ENCODE measurements at regions not wholly inside any gene's neighbourhood (a gene's known extent, or its start where the extent isn't known, plus 50 kb on each side); places are given as distances from the start of the nearest gene placed in this dataset.
"Not testable (repeated sequence)": the region's sequence is repeated elsewhere in the genome, so short reads cannot be mapped to it uniquely, and the experiment has no call there.

- DNase-seq, result not testable (repeated sequence)
Measured at GRCh38 chr21:5105939-5106708, 5415.3 kb upstream of the TPTE start.

- DNase-seq, result not testable (repeated sequence)
Measured at GRCh38 chr21:5106767-5107464, 5414.5 kb upstream of the TPTE start.

DNA sequence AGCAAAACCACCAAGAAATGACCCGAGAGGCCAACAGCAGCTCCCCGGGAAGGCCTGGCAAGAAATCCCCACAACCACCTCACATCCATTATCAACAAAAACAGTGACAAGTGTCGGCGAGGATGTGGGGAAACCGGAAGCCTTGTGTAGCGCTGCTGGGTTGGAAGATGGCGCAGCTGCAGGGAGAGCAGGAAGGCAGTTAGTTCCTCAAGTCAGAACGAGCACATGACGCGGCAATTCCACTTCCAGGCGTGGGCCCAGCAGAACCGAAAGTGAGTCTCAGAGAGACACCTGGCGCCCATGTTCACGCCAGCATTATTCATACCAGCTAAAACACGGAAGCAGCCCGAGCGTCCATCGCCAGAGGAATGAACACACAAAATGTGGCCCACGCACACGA lies 5413.7 kb upstream of the TPTE start:
- not testable (repeated sequence) for DNase-seq

DNA sequence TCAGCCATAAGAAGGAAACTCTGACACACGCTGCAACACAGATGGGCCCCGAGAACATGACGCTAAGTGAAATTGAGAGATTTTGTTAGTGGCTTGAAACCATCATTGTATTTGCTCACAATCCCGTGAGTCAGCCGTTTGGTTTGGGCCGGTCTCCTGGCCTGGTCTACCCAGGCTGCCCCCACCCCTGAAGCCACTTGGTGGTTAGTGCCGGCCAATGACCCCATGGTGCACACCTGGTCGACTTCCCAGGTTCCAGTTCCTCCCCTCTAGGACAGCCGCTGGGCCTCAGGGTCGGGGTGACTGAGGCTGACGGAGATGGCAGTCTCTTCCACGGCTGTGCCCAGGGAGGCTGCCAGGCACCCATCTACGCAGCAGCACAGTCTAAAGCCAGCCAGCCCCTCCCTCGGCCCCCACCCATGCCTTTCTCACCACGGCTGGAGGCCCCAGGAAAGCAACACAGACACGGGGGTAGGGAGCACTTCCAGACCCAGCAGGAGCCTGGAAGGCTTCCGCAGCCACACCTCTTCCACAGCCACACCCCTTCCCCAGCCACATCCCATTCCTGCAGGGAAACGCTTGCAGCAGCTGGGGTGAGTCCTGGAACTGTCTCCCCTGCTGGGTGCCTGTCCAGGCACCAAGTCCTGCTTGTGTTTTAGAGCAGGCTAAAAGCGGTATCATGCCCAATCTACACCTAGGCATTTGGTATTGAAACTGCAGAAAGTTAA lies 5413.2 kb upstream of the TPTE start:
- DNase-seq, result not testable (repeated sequence)

GRCh38 chr21:5111197-5111596 lies 5410.2 kb upstream of the TPTE start:
- DNase-seq, result not testable (repeated sequence)

- not testable (repeated sequence) for DNase-seq
Measured at GRCh38 chr21:5113092-5113491, 5408.3 kb upstream of the TPTE start.

GRCh38 chr21:5114468-5114867 lies 5406.9 kb upstream of the TPTE start:
- DNase-seq, result not testable (repeated sequence)

GRCh38 chr21:5114893-5115645 lies 5406.3 kb upstream of the TPTE start:
- DNase-seq, result not testable (repeated sequence)

DNA sequence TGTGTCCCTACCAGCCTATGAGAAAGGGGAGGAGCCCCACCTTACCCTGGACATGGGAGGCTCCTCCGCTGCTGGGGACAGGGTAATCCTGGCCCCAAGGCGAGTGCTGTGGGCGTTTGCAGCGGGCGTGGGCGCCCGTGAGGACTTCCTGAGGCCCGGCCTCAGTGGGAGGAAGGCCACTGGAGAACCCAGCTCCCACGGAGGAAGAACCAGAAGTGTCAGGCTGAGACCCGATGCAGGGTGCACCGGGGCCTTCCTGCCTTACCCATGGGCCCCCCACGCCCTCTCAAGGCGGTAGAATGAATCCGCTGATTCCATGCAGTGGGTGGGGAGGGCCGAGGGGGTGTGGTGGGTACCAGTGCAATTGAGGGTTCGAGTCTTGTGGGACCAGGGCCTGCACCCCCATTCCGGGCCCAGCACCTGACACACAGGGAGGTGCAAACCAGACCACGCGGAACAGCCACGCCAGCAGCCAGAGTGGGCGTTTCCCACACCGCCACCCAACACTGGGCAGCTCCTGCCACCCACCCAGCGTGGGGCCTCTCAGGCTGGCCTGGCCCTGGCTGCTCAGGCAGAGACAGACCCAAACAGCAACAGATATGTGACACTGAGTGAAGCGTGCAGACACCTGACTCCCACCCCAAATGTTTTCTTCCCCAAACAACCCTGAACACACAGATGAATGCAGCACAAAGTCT lies 5405.6 kb upstream of the TPTE start:
- not testable (repeated sequence) for DNase-seq

GRCh38 chr21:5116344-5117123 lies 5404.8 kb upstream of the TPTE start:
- not testable (repeated sequence) for DNase-seq

- DNase-seq, result not testable (repeated sequence)
Measured at GRCh38 chr21:5117135-5117534, 5404.2 kb upstream of the TPTE start.

GRCh38 chr21:5117666-5118295 lies 5403.6 kb upstream of the TPTE start:
- DNase-seq, result peak; percentile 10

DNA sequence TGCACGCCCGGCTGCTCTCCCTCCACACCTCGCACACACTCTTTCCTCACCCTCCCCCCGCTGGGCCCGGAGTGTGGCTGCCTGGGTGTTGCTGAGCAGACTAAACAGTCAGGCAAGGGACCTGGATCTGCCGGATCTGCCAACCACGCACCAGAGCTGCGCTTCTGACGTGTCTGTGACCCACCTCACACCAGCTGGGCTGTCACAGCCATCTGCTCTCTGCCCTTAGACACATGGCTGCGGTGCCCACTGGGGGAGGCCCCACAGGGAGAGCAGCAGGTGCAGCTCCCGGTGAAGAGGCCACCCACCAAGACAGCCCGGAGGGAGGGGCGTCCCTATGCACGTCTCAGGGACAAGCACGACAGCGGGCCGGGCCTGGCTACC lies 5403.1 kb upstream of the TPTE start:
- DNase-seq, result peak; percentile 49

DNA sequence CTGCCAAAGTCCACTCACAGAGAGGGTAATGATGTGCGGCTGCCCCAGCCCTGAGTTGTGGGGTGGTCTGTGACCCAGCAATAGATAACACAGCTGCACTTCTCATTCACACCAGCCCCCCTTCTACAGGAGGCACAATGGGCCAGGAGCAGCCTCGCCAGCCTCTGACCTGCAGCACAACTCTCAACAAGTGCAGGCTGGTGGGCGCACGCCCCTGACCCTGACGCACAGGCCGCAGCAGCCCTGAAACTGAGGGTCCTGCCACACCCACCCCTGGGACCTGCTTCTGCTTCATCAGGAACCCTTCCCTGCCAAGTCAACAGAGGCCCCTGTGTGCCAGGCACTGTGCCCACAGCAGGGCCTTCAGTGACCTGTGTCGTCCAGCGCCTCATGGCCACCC lies 5402.2 kb upstream of the TPTE start:
- DNase-seq, result not testable (repeated sequence)

GRCh38 chr21:5121399-5121798 lies 5400.0 kb upstream of the TPTE start:
- DNase-seq, result not testable (repeated sequence)

DNA sequence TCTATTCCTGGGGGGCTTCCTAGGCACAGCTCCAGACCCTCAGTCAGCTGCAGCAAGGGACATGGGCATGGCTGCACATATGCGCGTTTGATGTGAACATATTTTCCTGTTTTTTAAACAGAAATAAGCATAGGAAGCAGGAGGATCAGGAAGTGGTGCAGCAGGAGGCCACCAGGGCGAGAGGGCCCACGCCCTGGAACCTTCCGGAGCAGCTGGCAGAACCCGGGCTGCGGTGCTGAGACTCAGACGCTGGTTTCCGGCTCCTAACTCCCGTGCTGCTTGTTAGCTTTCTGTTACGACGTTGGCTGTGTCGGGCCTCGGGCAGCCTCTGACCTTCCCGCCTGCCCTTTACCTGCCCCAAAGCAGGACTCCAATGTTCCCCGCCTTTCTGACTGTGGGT lies 5399.5 kb upstream of the TPTE start:
- not testable (repeated sequence) for DNase-seq

DNA sequence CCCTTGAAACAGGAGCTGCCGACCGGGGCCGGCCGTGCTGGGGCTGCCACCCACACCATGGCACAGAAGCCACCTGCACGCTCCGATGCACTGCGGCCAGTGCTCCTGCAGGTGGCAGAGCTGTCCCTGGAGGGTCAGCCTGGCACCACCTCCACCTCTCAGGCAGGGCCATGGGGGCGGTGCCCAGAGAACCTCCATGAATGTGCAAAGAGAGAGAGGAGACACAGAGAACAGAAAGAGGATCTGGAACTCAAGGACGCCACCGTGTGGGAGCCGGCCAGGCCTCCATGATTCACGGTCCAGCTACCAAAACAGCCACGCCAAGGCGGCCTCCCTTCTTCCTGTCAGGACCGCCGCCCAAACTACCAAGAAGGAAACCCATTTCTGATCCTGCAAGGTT lies 5397.7 kb upstream of the TPTE start:
- peak; percentile 82 for DNase-seq

DNA sequence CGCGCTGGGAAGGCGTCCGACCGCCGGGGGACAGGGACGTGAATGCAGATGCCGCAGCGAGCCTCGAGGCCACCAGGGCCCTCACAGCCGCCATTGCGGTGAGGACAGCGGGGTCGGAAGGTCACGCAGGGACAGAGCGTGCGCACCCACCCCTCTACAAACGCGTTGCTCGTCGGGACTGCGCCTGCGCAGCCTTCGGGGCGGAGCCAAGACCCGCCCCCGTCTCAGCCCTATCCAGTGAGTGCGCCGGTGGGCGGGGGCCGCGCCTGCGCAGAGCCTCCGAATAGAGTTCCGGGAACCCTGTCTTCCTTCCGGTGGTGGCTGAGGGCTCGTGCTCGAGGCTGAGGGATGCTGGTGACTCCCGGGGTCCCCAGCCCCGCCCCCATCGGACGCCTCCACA lies 5393.1 kb upstream of the TPTE start:
- peak; percentile 97 for DNase-seq

DNA sequence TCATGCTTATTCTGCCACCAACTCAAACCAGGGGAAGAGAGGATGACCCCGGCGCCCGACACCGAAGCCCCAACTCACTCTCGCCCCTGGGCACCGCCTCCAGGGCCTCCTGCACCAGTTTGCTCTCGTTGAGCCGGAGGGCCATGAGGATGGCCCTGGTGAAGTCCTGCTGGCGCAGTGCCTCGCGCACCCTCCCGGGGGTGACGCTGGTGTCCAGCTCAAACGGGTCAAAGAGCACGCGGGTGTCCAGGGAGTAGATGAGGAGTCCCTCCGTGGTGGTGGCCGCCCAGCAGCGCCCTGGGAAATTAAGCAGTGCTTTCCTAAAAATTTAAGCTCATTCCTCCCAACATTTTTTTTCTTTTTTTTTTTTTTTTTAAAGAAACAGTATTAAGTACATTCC lies 5387.6 kb upstream of the TPTE start:
- not testable (repeated sequence) for DNase-seq

DNA sequence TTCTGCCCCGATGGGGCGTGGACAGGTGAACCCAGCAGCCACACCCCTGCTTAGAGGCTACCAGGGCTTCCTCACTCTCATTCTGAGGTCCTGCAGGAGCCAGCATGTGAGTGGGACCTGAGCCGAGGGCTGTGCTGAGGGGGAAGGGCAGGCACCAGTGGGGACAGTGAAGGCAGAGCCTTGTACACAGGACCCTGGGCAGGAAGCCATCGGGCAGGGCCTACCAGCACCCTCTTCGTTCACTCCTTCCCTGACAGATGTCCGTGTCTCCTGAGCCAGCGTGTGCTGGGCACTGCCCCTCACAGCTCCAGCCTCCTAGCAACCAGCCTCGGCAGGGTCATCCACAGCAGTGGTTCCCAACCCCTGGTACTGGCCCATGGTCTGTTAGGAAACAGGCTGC lies 5385.0 kb upstream of the TPTE start:
- DNase-seq, result not testable (repeated sequence)

GRCh38 chr21:5137006-5137405 lies 5384.4 kb upstream of the TPTE start:
- DNase-seq, result not testable (repeated sequence)

Data from CD4-positive, alpha-beta T cell treated with Interleukin-12 subunit alpha and Interleukin-12 subunit beta, for 1 hour (primary cell).